Neural progenitor cell (in vitro differentiated cells): ENCODE measurements at regions not wholly inside any gene's neighbourhood (a gene's known extent, or its start where the extent isn't known, plus 50 kb on each side); places are given as distances from the start of the nearest gene placed in this dataset.

Experiments
- CTCF ChIP-seq: fragments of 200-600 bp; sonication (generic); IDR thresholded peaks from 2 replicates; pipeline ENCODE4 v1.5.1; 2017; ENCODE audit warnings: antibody characterized with exemption, mild to moderate bottlenecking
- EZH2 ChIP-seq: fragments of 200-600 bp; sonication (generic); IDR thresholded peaks from 2 replicates; pipeline ENCODE4 v1.6.1; 2017; ENCODE audit warnings: antibody characterized with exemption, mild to moderate bottlenecking, moderate library complexity

- TF ChIP-seq CTCF (no peak), EZH2 (no peak)
These were observed 163.8 kb upstream of the MVB12B start for GRCh38 chr9:126162611-126163381.
